HUES64 (cell line): ENCODE measurements at regions not wholly inside any gene's neighbourhood (a gene's known extent, or its start where the extent isn't known, plus 50 kb on each side); places are given as distances from the start of the nearest gene placed in this dataset.
"Not testable (repeated sequence)": the region's sequence is repeated elsewhere in the genome, so short reads cannot be mapped to it uniquely, and the experiment has no call there.

Experiments used
- H3K27ac ChIP-seq: 2 replicates; pipeline ENCODE4 v1.7.0; 2013; ENCODE audit warnings: low read depth, low read length, inconsistent platforms
- H3K27me3 ChIP-seq: 2 replicates; pipeline ENCODE4 v1.6.1; 2013; ENCODE audit warnings: mild to moderate bottlenecking, low read length; ENCODE audit not compliant: insufficient read depth
- H3K36me3 ChIP-seq: 2 replicates; pipeline ENCODE4 v1.6.1; 2013; ENCODE audit warnings: mild to moderate bottlenecking, low read length; ENCODE audit not compliant: insufficient read depth
- H3K4me1 ChIP-seq: 2 replicates; pipeline ENCODE4 v1.6.1; 2013; ENCODE audit warnings: mild to moderate bottlenecking, low read length, moderate library complexity; ENCODE audit not compliant: insufficient read depth
- H3K4me3 ChIP-seq: 2 replicates; pipeline ENCODE4 v1.5.1; 2013; ENCODE audit warnings: mild to moderate bottlenecking, low read length, moderate library complexity
- H3K9ac ChIP-seq: 2 replicates; pipeline ENCODE4 v1.6.1; 2013; ENCODE audit warnings: mild to moderate bottlenecking, low read depth, low read length
- H3K9me3 ChIP-seq: 2 replicates; pipeline ENCODE4 v1.6.1; 2013; ENCODE audit warnings: low read depth, low read length; ENCODE audit not compliant: insufficient read depth
- WGBS: fragments of 150-250, 120-280 bp; methylation state at CpG from one replicate; pipeline ENCODE4 v1.1.7; 2013; ENCODE audit warnings: missing lambda C conversion rate; 5-methylcytosine and 5-hydroxymethylcytosine counted together

DNA sequence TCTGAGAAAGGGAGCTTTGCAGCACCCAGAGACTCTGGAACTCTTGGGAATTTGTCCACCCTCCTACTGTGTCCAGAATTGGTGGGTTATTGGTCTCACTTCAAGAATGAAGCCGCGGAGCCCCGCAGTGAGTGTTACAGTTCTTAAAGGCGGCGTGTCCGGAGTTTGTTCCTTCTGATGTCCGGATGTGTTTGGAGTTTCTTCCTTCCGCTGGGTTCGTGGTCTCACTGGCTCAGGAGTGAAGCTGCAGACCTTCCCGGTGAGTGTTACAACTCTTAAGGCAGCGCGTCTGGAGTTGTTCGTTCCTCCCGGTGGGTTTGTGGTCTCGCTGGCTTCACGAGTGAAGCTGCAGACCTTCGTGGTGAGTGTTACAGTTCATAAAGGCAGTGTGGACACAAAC lies 824.7 kb downstream of the LRRTM4 start:
- WGBS: 96% methylated on average over 17 of the region's 17 CpGs
- not testable (repeated sequence) for H3K4me1 ChIP-seq

DNA sequence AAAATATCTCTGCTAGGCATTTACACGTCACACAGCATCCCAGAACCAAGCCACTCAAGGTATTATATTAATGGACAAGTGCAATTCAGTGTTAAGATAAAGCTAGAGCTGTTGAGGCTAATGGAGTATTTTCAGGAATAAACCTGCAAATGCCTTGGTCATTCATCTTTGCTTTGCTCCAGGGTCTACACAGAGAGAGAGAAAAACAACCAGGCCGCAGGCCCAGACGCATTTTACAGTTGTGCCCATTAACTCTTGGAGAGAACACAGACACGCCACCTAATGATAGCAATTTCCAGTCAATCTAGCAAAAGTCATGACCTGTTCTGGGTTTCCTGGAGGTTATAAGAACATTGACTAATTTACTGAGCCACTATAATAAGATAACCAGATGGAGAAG lies 829.3 kb downstream of the LRRTM4 start:
- no peaks in the 10 kb centered on the region for H3K9me3 ChIP-seq
- H3K36me3 ChIP-seq: no peaks in the 10 kb centered on the region
- H3K4me3 ChIP-seq: no peak overlapping the region
- H3K27ac ChIP-seq: no peak overlapping the region
- H3K9ac ChIP-seq: no peak overlapping the region
- 90% methylated on average over 4 of the region's 4 CpGs for WGBS
- H3K27me3 ChIP-seq: no peaks in the 10 kb centered on the region
- peaks cover 8% of the 10 kb centered on the region; the same call in 1 of the 2 replicates for H3K4me1 ChIP-seq

More for the DNA sequence above, 824.7 kb downstream of the LRRTM4 start:
- not testable (repeated sequence) for H3K27me3 ChIP-seq, H3K27ac ChIP-seq, H3K36me3 ChIP-seq, H3K9ac ChIP-seq, H3K4me3 ChIP-seq, H3K9me3 ChIP-seq

DNA sequence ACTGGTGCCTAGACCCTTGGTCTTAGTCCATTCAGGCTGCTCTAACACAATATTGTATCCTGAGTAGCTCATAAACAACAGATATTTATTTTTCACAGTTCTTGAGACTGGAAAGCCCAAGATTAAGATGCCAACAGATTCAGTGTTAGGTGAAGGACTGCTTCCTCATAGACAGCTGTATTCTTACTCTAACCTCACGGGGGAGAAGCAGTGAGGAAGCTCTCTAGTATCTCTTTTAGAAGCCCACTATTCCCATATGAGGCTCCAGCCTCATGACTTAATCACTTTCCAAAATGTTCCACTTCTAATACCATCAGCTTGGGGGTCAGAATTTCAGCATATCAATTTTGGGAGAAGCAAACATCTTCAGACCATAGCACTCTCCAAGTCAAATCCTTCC lies 833.4 kb downstream of the LRRTM4 start:
- Histone ChIP-seq H3K9me3 (no peaks in the 10 kb centered on the region), H3K9ac (no peak overlapping the region), H3K4me1 (peaks cover 8% of the 10 kb centered on the region; the same call in 1 of the 2 replicates), H3K27ac (no peak overlapping the region), H3K27me3 (no peaks in the 10 kb centered on the region), H3K4me3 (no peak overlapping the region), H3K36me3 (no peaks in the 10 kb centered on the region)
- WGBS: 92% methylated on average over 1 of the region's 1 CpG

DNA sequence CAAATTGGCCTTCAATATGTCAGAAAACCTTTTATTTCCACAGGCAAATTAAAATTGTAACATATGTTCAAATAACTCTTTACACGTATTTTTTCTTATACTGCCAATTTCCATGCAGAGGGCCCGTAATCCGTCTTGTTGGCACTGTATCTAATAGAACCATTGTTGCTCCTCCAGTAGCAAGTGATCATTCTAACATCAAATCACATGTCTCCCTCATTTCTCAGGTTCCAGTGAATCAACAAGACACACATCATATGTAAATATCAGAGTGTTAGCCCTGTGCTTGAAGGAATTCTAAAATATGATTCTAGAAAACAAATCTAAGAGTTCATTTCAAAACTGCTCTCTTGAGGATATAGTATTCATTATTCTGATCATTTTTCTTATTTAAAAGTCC lies 834.3 kb downstream of the LRRTM4 start:
- Histone ChIP-seq H3K27ac (no peak overlapping the region), H3K4me1 (peaks cover 8% of the 10 kb centered on the region; the same call in 1 of the 2 replicates), H3K27me3 (no peaks in the 10 kb centered on the region), H3K9ac (no peak overlapping the region), H3K4me3 (no peak overlapping the region), H3K36me3 (no peaks in the 10 kb centered on the region), H3K9me3 (no peaks in the 10 kb centered on the region)
- WGBS: 92% methylated on average over 3 of the region's 3 CpGs

DNA sequence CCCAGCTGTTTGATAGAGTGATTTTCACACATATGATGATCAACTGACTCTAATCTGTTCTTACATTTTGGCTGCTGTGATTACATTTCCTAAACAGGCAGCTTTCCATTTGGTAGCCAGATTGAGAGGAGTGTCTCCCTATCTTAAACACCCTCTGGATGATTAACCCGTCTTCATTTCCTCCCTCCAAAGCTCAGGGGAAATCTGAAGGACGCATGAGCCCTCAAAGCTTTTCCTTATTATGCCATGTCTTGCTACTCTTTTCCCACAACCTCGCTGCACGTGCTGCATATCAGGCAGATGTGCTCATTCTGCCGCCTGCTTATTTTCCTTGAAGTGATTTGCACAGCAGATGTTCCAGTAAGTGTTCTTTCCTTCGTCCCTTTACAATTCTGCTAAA lies 837.4 kb downstream of the LRRTM4 start:
- Histone ChIP-seq H3K9me3 (no peaks in the 10 kb centered on the region), H3K4me3 (no peak overlapping the region), H3K9ac (no peak overlapping the region), H3K27ac (no peak overlapping the region), H3K4me1 (peaks cover 10% of the 10 kb centered on the region), H3K27me3 (no peaks in the 10 kb centered on the region), H3K36me3 (no peaks in the 10 kb centered on the region)
- WGBS: 88% methylated on average over 6 of the region's 6 CpGs

DNA sequence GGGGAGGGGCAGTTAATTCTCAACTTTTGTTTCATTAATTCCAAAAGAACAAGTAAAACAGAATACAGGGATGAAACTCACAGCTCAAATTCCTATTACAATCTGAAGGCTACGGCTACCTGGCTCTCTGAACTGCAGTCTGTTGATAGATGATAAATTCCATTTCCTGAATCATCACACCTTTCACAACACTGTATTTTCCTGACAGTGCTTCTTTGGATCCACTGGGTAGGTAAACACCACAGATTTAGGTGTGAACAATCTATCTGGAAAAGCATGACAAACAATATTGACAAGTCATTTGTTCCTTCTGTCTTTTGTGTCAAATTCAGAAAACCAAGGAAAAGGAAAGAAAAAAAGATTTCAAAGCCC lies 843.2 kb downstream of the LRRTM4 start:
- Histone ChIP-seq H3K27me3 (no peaks in the 10 kb centered on the region), H3K36me3 (no peaks in the 10 kb centered on the region), H3K9me3 (no peaks in the 10 kb centered on the region), H3K27ac (no peak overlapping the region), H3K9ac (no peak overlapping the region), H3K4me3 (no peak overlapping the region), H3K4me1 (peaks cover 31% of the 10 kb centered on the region)
- WGBS: 60% methylated on average over 1 of the region's 1 CpG

DNA sequence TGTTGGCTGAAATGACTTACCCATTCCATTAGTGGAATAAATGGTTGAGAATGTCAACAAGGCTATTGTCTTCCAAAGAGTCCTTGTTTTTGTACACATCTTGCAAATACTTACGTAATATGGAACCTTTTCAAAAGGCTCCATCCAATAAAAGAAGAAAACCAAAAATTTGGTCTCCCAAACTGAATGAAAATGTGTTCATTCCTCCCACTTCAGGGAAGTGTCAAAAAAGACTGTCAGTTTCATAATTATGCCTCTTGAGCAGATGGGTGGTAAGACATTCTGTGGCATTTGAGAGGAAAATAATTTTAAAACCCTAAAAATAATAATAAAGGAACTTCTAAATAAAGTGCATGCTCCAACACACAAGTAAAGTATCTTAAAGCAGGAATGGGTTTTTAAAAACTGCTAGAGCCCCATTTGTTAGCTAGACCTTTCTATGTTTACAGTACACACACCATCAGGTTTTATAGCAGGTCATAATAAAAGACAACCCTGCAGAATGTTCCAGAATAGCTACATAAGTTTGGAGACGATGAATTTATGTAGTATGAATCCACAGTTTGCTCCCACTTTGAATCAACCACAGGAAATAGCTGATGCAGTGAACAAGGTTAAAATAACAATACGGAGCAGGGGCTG lies 843.7 kb downstream of the LRRTM4 start:
- Histone ChIP-seq H3K4me3 (no peak overlapping the region; the same call in 1 of the 2 replicates), H3K4me1 (peaks cover 31% of the 10 kb centered on the region), H3K27ac (no peak overlapping the region), H3K9ac (no peak overlapping the region), H3K27me3 (no peaks in the 10 kb centered on the region), H3K36me3 (no peaks in the 10 kb centered on the region), H3K9me3 (no peaks in the 10 kb centered on the region)
- WGBS: 50% methylated on average over 3 of the region's 3 CpGs

DNA sequence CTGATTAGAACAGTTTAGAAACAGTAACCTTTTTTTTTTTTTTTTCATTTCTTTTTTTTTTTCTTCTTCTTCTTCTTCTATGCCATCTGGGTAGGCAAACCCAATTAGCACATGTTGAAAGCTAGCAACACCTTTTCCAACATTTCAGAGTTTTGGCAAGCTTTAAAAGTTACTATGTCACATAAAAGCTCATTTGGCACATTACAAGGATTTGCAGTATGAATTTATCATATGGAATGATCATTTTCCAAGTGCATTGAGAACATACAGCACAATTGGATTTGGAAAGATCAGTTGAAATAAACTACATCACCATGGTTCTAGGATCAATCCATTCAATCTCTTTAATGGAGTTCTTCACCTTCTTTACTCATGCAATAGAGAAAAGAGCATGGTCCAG lies 847.0 kb downstream of the LRRTM4 start:
- no peak overlapping the region for H3K9ac ChIP-seq

DNA sequence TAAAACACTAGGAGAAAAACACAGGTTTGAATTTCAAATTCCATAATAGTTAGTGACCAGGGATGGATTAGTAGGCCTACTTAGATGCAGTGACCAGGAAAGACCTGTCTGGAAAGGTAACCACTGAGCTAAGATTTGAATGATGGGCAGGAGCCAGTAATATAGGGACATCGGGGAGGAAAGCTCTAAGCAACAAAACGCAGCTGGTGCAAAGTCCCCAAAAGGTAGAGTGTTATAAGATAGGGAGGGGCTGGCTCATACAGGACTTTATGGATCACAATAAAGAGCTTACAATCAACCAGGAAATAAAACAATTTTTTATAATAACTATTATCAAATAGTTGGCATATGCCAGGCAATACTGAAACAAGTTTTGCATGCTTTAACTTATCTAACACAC lies 849.4 kb downstream of the LRRTM4 start:
- H3K9ac ChIP-seq: no peak overlapping the region
- peaks cover 2% of the 10 kb centered on the region; the same call in 1 of the 2 replicates for H3K4me1 ChIP-seq
- 99% methylated on average over 2 of the region's 2 CpGs for WGBS
- no peaks in the 10 kb centered on the region for H3K36me3 ChIP-seq
- H3K9me3 ChIP-seq: no peaks in the 10 kb centered on the region
- H3K27me3 ChIP-seq: no peaks in the 10 kb centered on the region
- no peak overlapping the region for H3K27ac ChIP-seq
- H3K4me3 ChIP-seq: no peak overlapping the region

More for the DNA sequence above, 847.0 kb downstream of the LRRTM4 start:
- Histone ChIP-seq H3K27me3 (no peaks in the 10 kb centered on the region), H3K4me3 (no peak overlapping the region), H3K27ac (no peak overlapping the region), H3K9me3 (no peaks in the 10 kb centered on the region), H3K36me3 (no peaks in the 10 kb centered on the region), H3K4me1 (peaks cover 25% of the 10 kb centered on the region)

DNA sequence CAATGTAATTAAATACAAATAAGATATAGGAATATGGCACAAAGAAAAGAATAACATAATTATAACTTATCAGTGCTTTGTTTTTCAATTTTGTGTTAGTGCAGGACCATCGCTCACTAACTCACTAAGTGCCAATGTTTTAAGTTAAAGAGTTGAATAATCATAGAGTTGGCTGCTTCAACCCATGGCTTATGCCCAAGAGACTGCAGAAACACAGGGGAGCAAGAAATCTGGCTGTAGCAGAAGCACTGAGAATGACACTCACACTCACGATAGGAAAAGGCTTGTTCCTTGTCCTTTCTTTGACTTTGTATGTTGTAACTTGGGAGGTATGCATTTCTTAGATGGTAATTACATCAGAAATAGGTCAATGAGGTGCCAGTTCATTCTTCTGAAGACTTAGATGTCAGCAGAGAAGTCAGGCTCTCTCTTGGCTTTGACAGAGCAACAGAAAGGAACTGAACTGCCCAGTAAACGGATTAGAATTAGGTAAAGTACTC lies 852.2 kb downstream of the LRRTM4 start:
- Histone ChIP-seq H3K36me3 (no peaks in the 10 kb centered on the region), H3K4me3 (no peak overlapping the region), H3K9ac (no peak overlapping the region), H3K27me3 (no peaks in the 10 kb centered on the region), H3K27ac (no peak overlapping the region), H3K4me1 (no peaks in the 10 kb centered on the region), H3K9me3 (no peaks in the 10 kb centered on the region)
- WGBS: 97% methylated on average over 3 of the region's 3 CpGs

DNA sequence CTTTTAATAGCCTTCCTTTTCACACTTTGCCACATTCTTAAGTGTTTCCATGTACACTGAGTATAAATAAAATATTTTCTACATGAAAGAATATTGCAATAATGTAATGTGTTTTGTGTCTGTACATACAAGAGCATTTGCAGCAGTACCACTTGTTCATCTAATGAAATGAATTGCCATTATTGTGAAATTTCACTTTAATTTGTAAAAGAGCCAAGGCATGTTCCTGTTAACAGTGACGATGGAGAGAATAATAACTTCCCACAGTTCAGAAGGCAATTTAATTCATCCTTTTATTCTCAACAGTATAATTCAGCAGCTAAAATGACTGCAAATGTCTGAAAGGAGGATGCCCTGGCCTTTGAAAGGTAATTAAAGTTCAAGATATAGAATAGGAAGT lies 853.9 kb downstream of the LRRTM4 start:
- no peak overlapping the region for H3K27ac ChIP-seq
- H3K9me3 ChIP-seq: no peaks in the 10 kb centered on the region
- no peak overlapping the region for H3K4me3 ChIP-seq
- no peaks in the 10 kb centered on the region for H3K4me1 ChIP-seq
- H3K9ac ChIP-seq: no peak overlapping the region
- H3K36me3 ChIP-seq: no peaks in the 10 kb centered on the region
- no peaks in the 10 kb centered on the region for H3K27me3 ChIP-seq
- 100% methylated on average over 1 of the region's 1 CpG for WGBS

DNA sequence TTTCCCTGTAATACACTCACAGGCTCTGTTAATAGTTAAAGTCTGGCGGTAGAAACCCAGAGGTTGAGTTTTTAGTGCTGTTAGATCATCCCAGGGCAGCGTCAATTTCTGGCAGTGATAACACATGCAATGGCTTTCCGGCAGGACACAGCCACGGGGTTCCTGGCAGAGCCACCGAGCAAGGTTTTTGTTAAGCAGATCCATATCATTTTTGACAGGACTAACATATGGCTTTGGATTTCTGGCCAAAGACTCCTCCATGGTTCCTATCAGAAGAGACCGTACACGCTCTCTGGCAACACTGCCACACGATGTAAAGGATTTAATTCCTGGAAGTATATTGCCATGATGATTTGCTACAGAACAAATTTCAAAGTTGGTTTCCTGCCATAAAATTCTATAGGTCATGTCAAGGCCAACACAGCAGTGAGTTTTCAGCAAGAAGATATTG lies 854.3 kb downstream of the LRRTM4 start:
- Histone ChIP-seq H3K9ac (no peak overlapping the region), H3K36me3 (no peaks in the 10 kb centered on the region), H3K9me3 (no peaks in the 10 kb centered on the region), H3K4me3 (no peak overlapping the region), H3K4me1 (no peaks in the 10 kb centered on the region), H3K27me3 (no peaks in the 10 kb centered on the region), H3K27ac (no peak overlapping the region)
- 92% methylated on average over 8 of the region's 8 CpGs for WGBS
